HCT116 (cell line): ENCODE measurements at regions not wholly inside any gene's neighbourhood (a gene's known extent, or its start where the extent isn't known, plus 50 kb on each side); places are given as distances from the start of the nearest gene placed in this dataset.

Experiments
- ATAC-seq: fragments of 200-7000 bp; cut with Tn5 transposase; 2 replicates; pipeline ENCODE4 v1.9.1; 2020; ENCODE audit warnings: mild to moderate bottlenecking, moderate library complexity
- BruUV-seq: library from RNA; stranded (reverse); fragments of 400-500 nt; replicated peaks from 2 replicates; lab custom pipeline; 2021; lab: Mats Ljungman, UMichigan
- CTCF ChIA-PET: fragments of 300-600 bp; sonication (Branson Sonifier 250); formaldehyde crosslinking; loops from one replicate; lab custom pipeline; 2021; ENCODE audit warnings: antibody characterized with exemption; lab: Charles Lee
- POLR2A ChIA-PET: fragments of 300-600, 350-600 bp; sonication (Branson Sonifier 250); formaldehyde crosslinking; loops from one replicate; lab custom pipeline; 2021; ENCODE audit warnings: antibody characterized with exemption; lab: Charles Lee
- RAD21 ChIA-PET, 2 experiments: fragments of 300-600 bp; sonication (Branson Sonifier 250); formaldehyde crosslinking; loops; one replicate each; lab custom pipeline; 2023; ENCODE audit warnings: low total read pairs in 2 of 2; ENCODE audit not compliant: uncharacterized antibody in 2 of 2, unreplicated experiment in 2 of 2, low non-redundant PET in 1 of 2; lab: Charles Lee
- DNase-seq: peaks from one replicate; pipeline ENCODE4 v3.0.0-alpha.2; 2010; ENCODE audit warnings: low read depth, low spot score
- H2AFZ ChIP-seq: fragments of 200-600 bp; shearing (Covaris generic), sonication (generic); 2 replicates; pipeline ENCODE4 v1.6.1; 2017; ENCODE audit warnings: low read depth, mixed run types, mixed read lengths, antibody characterized with exemption, low read length; ENCODE audit not compliant: poor library complexity, severe bottlenecking
- H3K27ac ChIP-seq: 2 replicates; pipeline ENCODE4 v1.5.1; 2012; ENCODE audit warnings: low read depth, low read length
- H3K27me3 ChIP-seq: fragments of 200-600 bp; sonication (generic); 2 replicates; pipeline ENCODE4 v1.6.1; 2016; ENCODE audit warnings: mixed run types, low read length, mixed read lengths; ENCODE audit not compliant: insufficient read depth
- H3K36me3 ChIP-seq, 2 experiments: fragments of 200-500 bp in 1 of 2; fragments of 200-600 bp in 1 of 2; sonication (Bioruptor generic) in 1 of 2; sonication (generic) in 1 of 2; 2 replicates each; pipeline versions ENCODE4 v1.5.1 to v1.6.1; 2014 to 2016; ENCODE audit warnings: low read length in 2 of 2, inconsistent platforms in 1 of 2, mixed read lengths in 1 of 2, mixed run types in 1 of 2; ENCODE audit not compliant: insufficient read depth in 2 of 2, control insufficient read depth in 1 of 2
- H3K4me1 ChIP-seq, 2 experiments: fragments of 200-600 bp in 1 of 2; sonication (generic) in 1 of 2; 2 replicates each; pipeline versions ENCODE4 v1.5.1 to v1.6.1; 2012 to 2017; ENCODE audit warnings: low read length in 2 of 2, inconsistent platforms in 1 of 2, mild to moderate bottlenecking in 1 of 2, mixed read lengths in 1 of 2, mixed run types in 1 of 2, moderate library complexity in 1 of 2; ENCODE audit not compliant: insufficient read depth in 2 of 2, control insufficient read depth in 1 of 2
- H3K4me2 ChIP-seq: fragments of 200-600 bp; sonication (generic); 2 replicates; pipeline ENCODE4 v1.6.1; 2017; ENCODE audit warnings: mixed run types, low read length, mixed read lengths
- H3K4me3 ChIP-seq, 2 experiments: fragments of 200-600 bp in 1 of 2; sonication (generic) in 1 of 2; replicated peaks in 1 of 2; 2 replicates each; pipeline ENCODE4 v1.5.1; 2011 to 2016; ENCODE audit warnings: low read length in 2 of 2, control low read depth in 1 of 2, low read depth in 1 of 2, mild to moderate bottlenecking in 1 of 2, mixed read lengths in 1 of 2, mixed run types in 1 of 2
- H3K79me2 ChIP-seq: fragments of 200-600 bp; sonication (generic); 2 replicates; pipeline ENCODE4 v1.6.1; 2017; ENCODE audit warnings: mild to moderate bottlenecking, mixed run types, low read length, moderate library complexity, mixed read lengths; ENCODE audit not compliant: insufficient read depth
- H3K9ac ChIP-seq: fragments of 200-600 bp; sonication (generic); 2 replicates; pipeline ENCODE4 v1.6.1; 2016; ENCODE audit warnings: low read length, mixed read lengths
- H3K9me2 ChIP-seq: fragments of 200-600 bp; sonication (generic), shearing (Covaris generic); 2 replicates; pipeline ENCODE4 v1.6.1; 2017; ENCODE audit warnings: mixed run types, mild to moderate bottlenecking, moderate library complexity; ENCODE audit not compliant: insufficient read depth
- H3K9me3 ChIP-seq, 2 experiments: fragments of 200-500 bp in 1 of 2; fragments of 200-600 bp in 1 of 2; sonication (Bioruptor generic) in 1 of 2; sonication (generic) in 1 of 2; 2 replicates each; pipeline ENCODE4 v1.6.1; 2014 to 2017; ENCODE audit warnings: low read length in 2 of 2, mixed read lengths in 2 of 2, inconsistent platforms in 1 of 2, low read depth in 1 of 2, mild to moderate bottlenecking in 1 of 2, mixed run types in 1 of 2, moderate library complexity in 1 of 2; ENCODE audit not compliant: control insufficient read depth in 1 of 2, insufficient read depth in 1 of 2
- H4K20me1 ChIP-seq: fragments of 200-600 bp; sonication (generic), shearing (Covaris generic); 2 replicates; pipeline ENCODE4 v1.6.1; 2017; ENCODE audit warnings: mixed run types, mild to moderate bottlenecking, moderate library complexity; ENCODE audit not compliant: insufficient read depth
- ATF3 ChIP-seq: IDR thresholded peaks from 2 replicates; pipeline ENCODE4 v1.6.1; 2012
- CBX3 ChIP-seq: IDR thresholded peaks from 2 replicates; pipeline ENCODE4 v1.6.1; 2012; ENCODE audit warnings: low read depth
- CEBPB ChIP-seq: IDR thresholded peaks from 2 replicates; pipeline ENCODE4 v1.6.1; 2012; ENCODE audit warnings: low read depth
- ELF1 ChIP-seq: IDR thresholded peaks from 2 replicates; pipeline ENCODE4 v1.6.1; 2012; ENCODE audit warnings: low read depth, borderline replicate concordance
- EZH2 ChIP-seq: fragments of 200-600 bp; sonication (generic); IDR thresholded peaks from 2 replicates; pipeline ENCODE4 v1.6.1; 2017; ENCODE audit warnings: antibody characterized with exemption, mixed run types
- EZH2phosphoT487 ChIP-seq: fragments of 200-600 bp; IDR thresholded peaks from 2 replicates; pipeline ENCODE4 v1.6.1; 2018; ENCODE audit warnings: antibody characterized with exemption, borderline replicate concordance
- POLR2AphosphoS5 ChIP-seq: IDR thresholded peaks from 2 replicates; pipeline ENCODE4 v1.6.1; 2011; ENCODE audit warnings: mild to moderate bottlenecking, low read depth, low read length, moderate library complexity
- RAD21 ChIP-seq: IDR thresholded peaks from 2 replicates; pipeline ENCODE4 v1.6.1; 2012; ENCODE audit warnings: low read depth, mild to moderate bottlenecking
- SIN3A ChIP-seq: IDR thresholded peaks from 2 replicates; pipeline ENCODE4 v1.6.1; 2012; ENCODE audit warnings: low read depth
- SP1 ChIP-seq: IDR thresholded peaks from 2 replicates; pipeline ENCODE4 v1.6.1; 2012; ENCODE audit warnings: low read depth
- SRF ChIP-seq: IDR thresholded peaks from 2 replicates; pipeline ENCODE4 v1.6.1; 2012; ENCODE audit warnings: low read depth
- YY1 ChIP-seq: IDR thresholded peaks from 2 replicates; pipeline ENCODE4 v1.6.1; 2011; ENCODE audit warnings: low read length, low read depth, moderate library complexity, mild to moderate bottlenecking; ENCODE audit not compliant: insufficient replicate concordance; ENCODE audit errors: extremely low read depth
- ZFX ChIP-seq: fragments of 450-650 bp; IDR thresholded peaks from 2 replicates; pipeline ENCODE4 v1.6.1; 2017
- ZNF274 ChIP-seq: fragments of 200-500 bp; sonication (Bioruptor generic); IDR thresholded peaks from 2 replicates; pipeline ENCODE4 v1.6.1; 2014; ENCODE audit warnings: mild to moderate bottlenecking, low read depth, low read length, inconsistent platforms
- intact Hi-C: fragments of 100-400 bp; cut with micrococcal nuclease; formaldehyde crosslinking; loops from 2 replicates; pipeline ENCODE4 v1.10.0; 2022
- TF ChIP-seq, protein P1 (sequence below): IDR thresholded peaks from 2 replicates; pipeline ENCODE4 v1.6.1; 2012
- TF ChIP-seq, protein P2 (sequence below): IDR thresholded peaks from 2 replicates; pipeline ENCODE4 v1.6.1; 2012; ENCODE audit warnings: low read depth

GRCh38 chr4:14575289-14575688 lies 427.0 kb upstream of the CPEB2 start:
- ChIA-PET RAD21 (no interaction called here), POLR2A (no interaction called here), CTCF (no interaction called here)
- H3K27me3 ChIP-seq, result no peaks in the 10 kb centered on the region
- no peak for DNase-seq
- TF ChIP-seq EZH2phosphoT487, result no peak
- no peak for TF ChIP-seq POLR2AphosphoS5
- no peak for TF ChIP-seq ZNF274
- no peak for TF ChIP-seq CEBPB
- no peak for TF ChIP-seq SIN3A
- TF ChIP-seq SP1, result no peak
- TF ChIP-seq ELF1, result no peak
- TF ChIP-seq ATF3, result no peak
- TF ChIP-seq, protein P1, sequence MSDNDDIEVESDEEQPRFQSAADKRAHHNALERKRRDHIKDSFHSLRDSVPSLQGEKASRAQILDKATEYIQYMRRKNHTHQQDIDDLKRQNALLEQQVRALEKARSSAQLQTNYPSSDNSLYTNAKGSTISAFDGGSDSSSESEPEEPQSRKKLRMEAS, result no peak
- TF ChIP-seq YY1, result no peak
- no peak for TF ChIP-seq EZH2
- intact Hi-C loops, result no loop called here
- no peak overlapping the region for H3K27ac ChIP-seq
- H3K9me3 ChIP-seq, result peaks cover 0 to 18% of the 10 kb centered on the region in 2 experiments; a peak in 1 of 4 replicates
- H3K9ac ChIP-seq, result no peak overlapping the region
- no peaks in the 10 kb centered on the region for H3K79me2 ChIP-seq
- ATAC-seq, result no peak
- H3K36me3 ChIP-seq, result no peaks in the 10 kb centered on the region
- BruUV-seq, result no TSS peak
- H3K4me3 ChIP-seq, result no peak overlapping the region
- H3K4me2 ChIP-seq, result no peak overlapping the region
- H2AFZ ChIP-seq, result no peak overlapping the region
- H3K9me2 ChIP-seq, result no peaks in the 10 kb centered on the region
- H4K20me1 ChIP-seq, result no peaks in the 10 kb centered on the region
- H3K4me1 ChIP-seq, result no peaks in the 10 kb centered on the region

DNA sequence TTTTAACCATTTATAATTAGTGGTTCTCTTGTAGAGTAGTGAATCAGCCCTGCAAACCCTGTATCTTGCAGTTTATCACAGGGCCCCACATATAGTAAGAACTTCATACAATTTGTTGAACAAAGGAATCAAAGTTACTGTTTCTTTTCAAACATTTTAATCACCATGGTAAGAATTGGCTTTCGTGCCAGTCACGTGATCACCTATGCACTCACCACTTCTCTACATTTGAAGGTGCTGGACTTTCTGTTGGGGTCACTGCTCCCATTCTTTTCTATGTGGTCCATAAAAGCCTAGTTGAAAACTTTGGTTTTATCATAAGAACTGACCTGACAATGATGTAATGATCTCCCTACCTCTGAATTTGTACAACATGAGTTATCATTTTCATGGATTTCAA lies 426.4 kb upstream of the CPEB2 start:
- no peaks in the 10 kb centered on the region for H3K9me2 ChIP-seq
- intact Hi-C loops, result no loop called here
- ChIA-PET POLR2A (no interaction called here), RAD21 (no interaction called here), CTCF (no interaction called here)
- no peaks in the 10 kb centered on the region for H3K36me3 ChIP-seq
- H3K9ac ChIP-seq, result no peak overlapping the region
- H4K20me1 ChIP-seq, result no peaks in the 10 kb centered on the region
- no peak overlapping the region for H3K27ac ChIP-seq
- no peak overlapping the region for H3K4me2 ChIP-seq
- H3K4me1 ChIP-seq, result no peaks in the 10 kb centered on the region
- H3K79me2 ChIP-seq, result no peaks in the 10 kb centered on the region
- DNase-seq, result no peak
- no TSS peak for BruUV-seq
- no peak for ATAC-seq
- no peaks in the 10 kb centered on the region for H3K27me3 ChIP-seq
- peaks cover 0 to 17% of the 10 kb centered on the region in 2 experiments; a peak in 1 of 4 replicates for H3K9me3 ChIP-seq
- no peak overlapping the region for H3K4me3 ChIP-seq
- no peak overlapping the region for H2AFZ ChIP-seq
- no peak for TF ChIP-seq CBX3
- no peak for TF ChIP-seq RAD21
- TF ChIP-seq, protein P2, sequence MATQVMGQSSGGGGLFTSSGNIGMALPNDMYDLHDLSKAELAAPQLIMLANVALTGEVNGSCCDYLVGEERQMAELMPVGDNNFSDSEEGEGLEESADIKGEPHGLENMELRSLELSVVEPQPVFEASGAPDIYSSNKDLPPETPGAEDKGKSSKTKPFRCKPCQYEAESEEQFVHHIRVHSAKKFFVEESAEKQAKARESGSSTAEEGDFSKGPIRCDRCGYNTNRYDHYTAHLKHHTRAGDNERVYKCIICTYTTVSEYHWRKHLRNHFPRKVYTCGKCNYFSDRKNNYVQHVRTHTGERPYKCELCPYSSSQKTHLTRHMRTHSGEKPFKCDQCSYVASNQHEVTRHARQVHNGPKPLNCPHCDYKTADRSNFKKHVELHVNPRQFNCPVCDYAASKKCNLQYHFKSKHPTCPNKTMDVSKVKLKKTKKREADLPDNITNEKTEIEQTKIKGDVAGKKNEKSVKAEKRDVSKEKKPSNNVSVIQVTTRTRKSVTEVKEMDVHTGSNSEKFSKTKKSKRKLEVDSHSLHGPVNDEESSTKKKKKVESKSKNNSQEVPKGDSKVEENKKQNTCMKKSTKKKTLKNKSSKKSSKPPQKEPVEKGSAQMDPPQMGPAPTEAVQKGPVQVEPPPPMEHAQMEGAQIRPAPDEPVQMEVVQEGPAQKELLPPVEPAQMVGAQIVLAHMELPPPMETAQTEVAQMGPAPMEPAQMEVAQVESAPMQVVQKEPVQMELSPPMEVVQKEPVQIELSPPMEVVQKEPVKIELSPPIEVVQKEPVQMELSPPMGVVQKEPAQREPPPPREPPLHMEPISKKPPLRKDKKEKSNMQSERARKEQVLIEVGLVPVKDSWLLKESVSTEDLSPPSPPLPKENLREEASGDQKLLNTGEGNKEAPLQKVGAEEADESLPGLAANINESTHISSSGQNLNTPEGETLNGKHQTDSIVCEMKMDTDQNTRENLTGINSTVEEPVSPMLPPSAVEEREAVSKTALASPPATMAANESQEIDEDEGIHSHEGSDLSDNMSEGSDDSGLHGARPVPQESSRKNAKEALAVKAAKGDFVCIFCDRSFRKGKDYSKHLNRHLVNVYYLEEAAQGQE, result no peak
- TF ChIP-seq YY1, result no peak
- no peak for TF ChIP-seq ZFX
- no peak for TF ChIP-seq SRF
- TF ChIP-seq CEBPB, result no peak
- no peak for TF ChIP-seq ELF1
- TF ChIP-seq ZNF274, result no peak
- TF ChIP-seq, protein P1, result no peak
